Activated CD8-positive, alpha-beta T cell treated with anti-CD3 and anti-CD28 coated beads for 36 hours (primary cell): ENCODE measurements at regions not wholly inside any gene's neighbourhood (a gene's known extent, or its start where the extent isn't known, plus 50 kb on each side); places are given as distances from the start of the nearest gene placed in this dataset.

Source experiments
- ATAC-seq: fragments of 200-7000 bp; cut with Tn5 transposase; one replicate; pipeline ENCODE4 v1.10.0; 2021; ENCODE audit warnings: mild to moderate bottlenecking, moderate library complexity
- CTCF ChIA-PET: fragments of 350-600 bp; sonication (Branson Sonifier 250); formaldehyde crosslinking; loops from one replicate; lab custom pipeline; 2021; ENCODE audit warnings: antibody characterized with exemption; lab: Charles Lee
- POLR2A ChIA-PET: fragments of 350-600 bp; sonication (Branson Sonifier 250); formaldehyde crosslinking; loops from one replicate; lab custom pipeline; 2021; ENCODE audit warnings: antibody characterized with exemption; lab: Charles Lee
- DNase-seq: peaks from one replicate; pipeline ENCODE4 v3.0.0-alpha.2; 2020
- H3K27ac Mint-ChIP-seq: one replicate; pipeline ENCODE4 v1.8.0; 2021; ENCODE audit warnings: mild to moderate bottlenecking, mixed read lengths
- H3K27me3 Mint-ChIP-seq: one replicate; pipeline ENCODE4 v1.8.0; 2021; ENCODE audit warnings: mixed read lengths
- H3K36me3 Mint-ChIP-seq: one replicate; pipeline ENCODE4 v1.8.0; 2021; ENCODE audit warnings: low read depth, mixed read lengths
- H3K4me1 Mint-ChIP-seq: one replicate; pipeline ENCODE4 v1.8.0; 2021; ENCODE audit warnings: low read depth, mixed read lengths
- H3K4me3 Mint-ChIP-seq: one replicate; pipeline ENCODE4 v1.8.0; 2021; ENCODE audit warnings: mild to moderate bottlenecking, moderate library complexity, mixed read lengths
- H3K9me3 Mint-ChIP-seq: one replicate; pipeline ENCODE4 v1.8.0; 2021; ENCODE audit warnings: mixed read lengths
- CTCF ChIP-seq: fragments of 200-600 bp; IDR thresholded peaks from one replicate; pipeline ENCODE4 v1.8.0; 2022; ENCODE audit warnings: antibody characterized with exemption, mild to moderate bottlenecking
- intact Hi-C: fragments of 100-400 bp; cut with micrococcal nuclease; formaldehyde crosslinking; loops from one replicate; pipeline ENCODE4 v1.10.0; 2022

DNA sequence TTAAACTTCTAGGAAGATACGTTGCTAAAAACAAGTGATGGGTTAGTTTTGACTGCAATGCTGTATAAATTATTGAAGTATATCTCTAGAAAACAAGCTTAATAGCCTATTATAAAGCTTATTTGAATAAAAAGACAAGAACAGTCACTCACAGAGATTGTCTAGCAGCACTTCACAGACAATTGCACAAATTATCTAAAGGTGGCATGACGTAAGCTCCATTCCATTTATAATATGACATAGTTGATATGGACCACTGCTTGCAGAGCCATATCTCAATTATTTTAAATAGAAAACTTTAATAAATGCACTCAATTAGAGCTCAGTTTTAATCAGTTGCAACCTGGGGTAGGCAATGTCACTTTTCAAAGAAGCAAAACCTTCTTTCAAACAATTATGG is 319.9 kb upstream of the GBE1 start:
- ATAC-seq (no peak), DNase-seq (no peak)
- ChIA-PET POLR2A (no interaction called here), CTCF (no interaction called here)
- H3K9me3 Mint-ChIP-seq: no peaks in the 10 kb centered on the region
- H3K4me3 Mint-ChIP-seq: no peak overlapping the region
- intact Hi-C loops: no loop called here
- no peaks in the 10 kb centered on the region for H3K27me3 Mint-ChIP-seq
- no peaks in the 10 kb centered on the region for H3K36me3 Mint-ChIP-seq
- H3K27ac Mint-ChIP-seq: no peak overlapping the region
- TF ChIP-seq CTCF: no peak
- no peaks in the 10 kb centered on the region for H3K4me1 Mint-ChIP-seq

DNA sequence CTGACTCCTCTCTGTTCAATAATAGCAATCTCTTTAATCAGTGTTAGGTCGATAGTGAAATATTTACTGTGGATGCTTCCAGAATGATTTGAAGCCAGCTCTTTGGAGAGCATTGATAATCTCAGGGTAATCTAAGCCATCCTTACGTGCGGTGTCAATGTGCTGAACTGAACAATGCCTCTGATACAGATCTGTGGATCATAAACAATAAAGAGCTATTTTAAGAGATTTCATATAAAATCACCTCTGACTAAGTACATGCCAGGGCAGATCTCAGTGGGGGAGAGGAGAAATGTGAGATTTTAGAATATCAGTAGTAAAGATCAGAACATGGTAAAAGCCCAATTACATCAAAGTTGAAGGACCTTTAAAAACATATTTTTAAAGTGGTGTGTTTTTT is 319.3 kb upstream of the GBE1 start:
- ChIA-PET POLR2A (no interaction called here), CTCF (no interaction called here)

DNA sequence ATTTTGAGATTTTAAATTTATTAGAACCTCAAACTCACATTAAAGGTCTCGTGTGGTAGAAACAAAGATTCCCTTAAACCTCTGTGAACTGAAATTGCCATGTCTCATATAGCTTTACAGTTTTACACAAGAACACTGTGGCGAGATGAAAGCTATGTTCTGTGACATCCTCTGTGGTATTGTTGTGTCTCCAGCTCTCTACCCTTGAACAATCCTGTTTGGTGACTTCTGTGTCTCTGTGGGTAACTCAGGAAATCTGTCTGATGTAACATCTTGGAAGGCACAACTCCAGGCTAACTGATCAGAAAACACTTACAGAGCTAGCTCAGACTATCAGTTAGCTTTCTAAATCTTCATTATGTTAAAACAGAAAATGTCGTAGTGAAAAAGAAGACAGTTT is 318.8 kb upstream of the GBE1 start:
- no peaks in the 10 kb centered on the region for H3K9me3 Mint-ChIP-seq
- no peaks in the 10 kb centered on the region for H3K27me3 Mint-ChIP-seq
- ChIA-PET CTCF (no interaction called here), POLR2A (no interaction called here)
- no peaks in the 10 kb centered on the region for H3K4me1 Mint-ChIP-seq
- ATAC-seq: no peak
- no peak for DNase-seq
- no peaks in the 10 kb centered on the region for H3K36me3 Mint-ChIP-seq
- intact Hi-C loops: no loop called here
- no peak overlapping the region for H3K27ac Mint-ChIP-seq
- H3K4me3 Mint-ChIP-seq: no peak overlapping the region
- TF ChIP-seq CTCF: no peak

More for the DNA sequence above, 319.3 kb upstream of the GBE1 start:
- H3K4me3 Mint-ChIP-seq: no peak overlapping the region
- intact Hi-C loops: no loop called here
- H3K4me1 Mint-ChIP-seq: no peaks in the 10 kb centered on the region
- no peak for DNase-seq
- no peak for TF ChIP-seq CTCF
- no peaks in the 10 kb centered on the region for H3K9me3 Mint-ChIP-seq
- no peaks in the 10 kb centered on the region for H3K36me3 Mint-ChIP-seq
- no peak for ATAC-seq
- no peaks in the 10 kb centered on the region for H3K27me3 Mint-ChIP-seq
- H3K27ac Mint-ChIP-seq: no peak overlapping the region

- ChIA-PET POLR2A (interaction anchor here (0.6 kb wide), 1 partner anchor 445 kb away, joined by 3 read pairs; no protein-coding TSS in a partner anchor), CTCF (no interaction called here)
- Mint-ChIP-seq H3K4me3 (no peak overlapping the region), H3K27me3 (no peaks in the 10 kb centered on the region), H3K9me3 (no peaks in the 10 kb centered on the region), H3K36me3 (no peaks in the 10 kb centered on the region), H3K27ac (no peak overlapping the region), H3K4me1 (no peaks in the 10 kb centered on the region)
- DNase-seq (no peak), ATAC-seq (no peak)
- no peak for TF ChIP-seq CTCF
- intact Hi-C loops: no loop called here
These were observed 318.0 kb upstream of the GBE1 start for GRCh38 chr3:82079335-82079890.

DNA sequence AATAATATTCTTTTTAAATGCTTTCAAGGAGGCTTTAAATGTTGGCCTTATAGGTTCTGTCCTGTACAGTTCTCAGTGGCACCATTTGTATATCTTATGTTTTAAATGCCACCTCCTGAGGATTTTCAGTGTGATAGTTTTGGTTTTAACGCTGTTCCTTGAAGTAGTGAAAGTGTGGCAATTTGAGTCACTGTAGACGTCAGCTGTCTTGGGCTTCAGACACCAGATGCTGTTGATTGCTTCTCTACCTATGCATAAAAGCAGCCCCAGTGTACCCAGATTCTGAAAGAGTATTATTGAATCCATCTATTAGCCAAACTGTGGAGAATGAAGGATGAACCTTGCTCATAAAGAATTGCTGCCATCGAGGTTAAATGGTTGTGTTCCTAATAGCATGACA is 316.8 kb upstream of the GBE1 start:
- TF ChIP-seq CTCF: no peak
- no peaks in the 10 kb centered on the region for H3K4me1 Mint-ChIP-seq
- no peak for ATAC-seq
- H3K27ac Mint-ChIP-seq: no peak overlapping the region
- ChIA-PET POLR2A (no interaction called here), CTCF (no interaction called here)
- no peaks in the 10 kb centered on the region for H3K9me3 Mint-ChIP-seq
- H3K27me3 Mint-ChIP-seq: no peaks in the 10 kb centered on the region
- no peak overlapping the region for H3K4me3 Mint-ChIP-seq
- intact Hi-C loops: no loop called here
- no peak for DNase-seq
- H3K36me3 Mint-ChIP-seq: no peaks in the 10 kb centered on the region
